ENCODE measurements at regions not wholly inside any gene's neighbourhood (a gene's known extent, or its start where the extent isn't known, plus 50 kb on each side); places are given as distances from the start of the nearest gene placed in this dataset.
"Not testable (repeated sequence)": the region's sequence is repeated elsewhere in the genome, so short reads cannot be mapped to it uniquely, and the experiment has no call there.

GRCh38 chr2:128602699-128603101 lies 284.0 kb upstream of the HS6ST1 start:
- DNase-seq: no peak

GRCh38 chr2:128603411-128603924 lies 284.8 kb upstream of the HS6ST1 start:
- DNase-seq: no peak

DNA sequence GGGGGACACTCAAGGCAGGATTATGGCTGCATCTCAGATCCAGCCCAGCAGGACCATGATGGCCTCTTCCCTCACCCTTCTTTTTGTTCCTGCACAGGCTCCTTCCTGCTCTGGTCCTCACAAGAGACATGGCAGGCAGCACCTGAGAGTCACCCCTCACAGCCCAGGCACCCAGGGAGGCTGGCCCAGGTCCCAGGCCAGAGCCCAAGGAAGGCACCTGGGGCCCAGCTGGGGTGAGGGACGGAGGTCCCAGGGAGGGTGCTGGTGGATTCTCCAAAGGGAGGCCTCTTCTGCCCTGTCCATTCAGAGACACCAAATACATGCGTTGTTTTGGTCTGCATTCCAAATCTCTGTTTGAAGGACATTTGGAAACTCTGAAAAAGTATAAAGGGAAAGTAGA lies 285.4 kb upstream of the HS6ST1 start:
- DNase-seq: no peak

DNA sequence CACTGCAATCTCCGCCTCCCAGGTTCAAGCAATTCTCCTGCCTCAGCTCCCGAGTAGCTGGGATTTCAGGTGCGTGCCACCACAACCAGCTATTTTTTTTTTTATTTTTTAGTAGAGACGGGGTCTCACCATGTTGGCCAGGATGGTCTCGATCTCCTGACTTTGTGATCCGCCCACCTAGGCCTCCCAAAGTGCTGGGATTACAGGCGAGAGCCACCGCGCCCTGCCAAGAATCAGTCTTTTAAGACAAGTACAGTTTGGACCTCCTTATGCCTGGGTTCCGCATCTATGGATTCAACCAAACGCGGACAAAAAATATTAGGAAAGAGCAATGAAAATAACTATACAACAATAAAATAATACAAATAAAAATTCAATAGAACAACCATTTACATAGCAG lies 285.9 kb upstream of the HS6ST1 start:
- DNase-seq: not testable (repeated sequence)

DNA sequence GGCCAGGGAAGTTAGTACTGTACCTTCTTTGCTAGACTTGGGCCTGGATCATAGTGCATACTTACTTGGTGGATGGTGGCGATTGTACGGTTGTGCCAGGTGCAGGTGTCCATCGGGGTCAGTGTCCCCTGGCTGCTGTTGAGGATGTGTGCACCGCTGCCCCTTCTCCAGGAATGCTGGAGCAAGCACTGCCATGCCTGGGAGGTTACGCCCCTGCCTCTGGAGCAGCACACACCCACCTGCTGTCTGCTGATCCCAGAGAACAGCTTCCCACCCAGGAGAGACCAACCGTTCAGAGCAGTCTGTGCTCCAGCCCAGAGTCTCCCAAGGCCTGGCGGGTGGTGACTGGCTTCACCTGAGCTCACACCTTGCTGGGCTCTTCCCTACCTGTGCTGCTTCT lies 286.8 kb upstream of the HS6ST1 start:
- no peak for DNase-seq

- no peak for DNase-seq
Observed at GRCh38 chr2:128605931-128606330, 287.3 kb upstream of the HS6ST1 start.

DNA sequence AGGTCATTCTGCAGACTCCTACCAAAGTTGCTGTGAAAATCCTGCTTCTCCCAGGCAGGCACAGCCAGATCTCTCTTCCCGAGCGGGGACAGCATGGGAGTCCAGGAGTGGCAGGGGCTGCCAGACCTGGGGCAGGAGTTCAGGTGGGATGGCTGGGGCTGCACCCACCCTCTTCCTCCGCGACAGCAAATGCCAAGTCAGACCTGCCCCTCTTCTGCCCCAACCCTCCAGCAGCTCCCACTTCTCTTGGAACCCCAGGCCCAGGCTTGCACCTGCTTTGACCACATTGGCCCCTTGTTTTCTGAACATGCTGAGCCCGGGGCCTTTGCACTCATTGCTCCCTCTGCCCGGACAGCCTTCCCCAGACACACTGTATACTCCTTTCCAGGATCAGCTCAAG lies 288.2 kb upstream of the HS6ST1 start:
- no peak for DNase-seq

- no peak for DNase-seq
Observed at GRCh38 chr2:128607440-128607839, 288.8 kb upstream of the HS6ST1 start.

DNA sequence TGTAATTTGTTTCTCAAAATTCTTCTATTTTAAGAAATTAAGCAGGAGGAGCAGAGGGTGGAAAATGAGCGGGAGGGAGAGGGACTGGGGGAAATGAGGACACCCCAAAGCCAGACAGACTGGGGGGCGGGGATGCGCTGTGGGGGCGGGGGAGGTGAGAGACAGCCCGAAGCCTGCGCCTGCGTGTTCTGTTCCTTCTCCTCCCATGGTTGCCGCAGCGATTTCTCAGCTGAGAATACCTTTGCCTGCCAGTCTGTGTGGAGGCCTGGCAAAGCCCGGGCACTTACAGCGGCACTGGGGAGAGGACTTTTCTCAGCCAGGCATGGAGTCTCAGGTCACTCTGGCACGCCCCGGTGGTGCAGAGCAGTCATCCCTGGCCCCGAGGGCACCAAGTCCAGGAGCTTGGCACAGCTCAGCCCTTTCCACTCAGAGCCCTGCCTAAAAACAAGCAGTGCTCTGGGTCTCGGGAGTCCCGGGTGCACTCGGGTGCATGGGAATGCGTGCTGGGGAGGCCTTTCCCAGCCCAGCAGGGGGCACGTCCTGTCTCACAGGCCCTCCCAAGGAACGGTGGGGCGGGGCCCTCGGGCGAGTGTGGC lies 289.3 kb upstream of the HS6ST1 start:
- no peak for DNase-seq

GRCh38 chr2:128608921-128609880 lies 290.5 kb upstream of the HS6ST1 start:
- DNase-seq: no peak

DNA sequence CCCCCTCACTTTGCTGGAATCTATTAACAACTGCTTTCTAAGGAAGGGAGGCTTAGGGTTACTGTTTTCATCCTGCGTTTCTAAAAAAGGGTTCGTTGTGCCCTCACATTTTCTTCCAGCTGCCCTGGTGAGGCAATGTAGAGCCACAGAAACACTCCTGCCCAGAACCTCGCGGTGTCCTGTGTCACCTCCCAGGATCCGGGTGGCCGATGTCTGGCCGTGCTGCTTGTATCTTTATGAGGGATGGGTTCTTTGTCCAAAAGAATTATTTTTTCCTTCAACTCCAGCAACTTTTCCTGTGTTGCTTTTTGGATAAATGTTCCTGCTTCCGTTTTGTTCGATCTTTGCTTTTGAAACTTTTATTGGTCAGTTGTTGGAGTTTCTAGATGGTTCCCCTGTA lies 291.8 kb upstream of the HS6ST1 start:
- no peak for DNase-seq

DNA sequence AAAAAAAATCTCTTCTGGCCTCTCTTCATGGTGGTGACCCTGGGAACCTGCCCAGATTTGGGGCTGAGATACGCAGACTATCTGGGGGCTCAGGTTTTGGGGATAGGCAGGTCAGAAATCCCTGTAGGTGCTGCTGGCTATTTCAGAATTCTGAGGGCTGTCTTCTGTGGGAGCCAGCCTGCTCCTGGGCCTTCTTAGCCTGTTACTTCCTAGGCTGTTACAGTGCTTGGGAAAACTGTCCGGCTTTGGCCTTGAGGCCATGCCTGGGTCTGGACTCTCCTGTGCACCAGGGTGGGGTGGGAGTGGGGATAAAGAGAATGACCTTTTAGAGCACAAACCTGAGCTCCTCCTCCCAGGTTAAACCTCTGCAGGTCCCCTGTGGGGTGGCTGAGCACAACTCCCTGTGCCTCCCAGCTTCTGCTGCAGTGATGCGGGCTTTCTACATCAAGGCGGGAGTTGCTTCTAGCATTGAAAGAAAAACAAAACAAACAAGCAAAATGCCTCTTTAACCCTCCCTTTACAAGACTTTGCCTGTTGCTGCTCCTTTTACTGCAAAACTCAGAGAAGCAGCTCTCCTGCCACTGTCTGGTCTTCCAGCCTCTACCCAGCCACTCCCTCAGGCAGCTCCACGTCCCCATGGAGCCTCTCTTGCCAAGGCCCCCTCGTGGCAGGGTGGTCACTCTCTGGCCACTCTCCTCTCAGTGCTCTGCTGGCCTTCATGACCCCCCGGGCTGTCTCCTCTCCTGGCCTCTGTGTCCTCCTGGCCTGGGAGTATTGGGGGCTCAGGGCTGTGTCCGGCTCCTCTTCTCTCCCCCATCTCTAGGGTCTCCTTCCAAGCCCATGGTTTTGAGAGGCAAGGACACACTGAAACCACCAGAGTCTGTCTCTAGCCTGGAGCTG lies 293.0 kb upstream of the HS6ST1 start:
- no peak for DNase-seq

GRCh38 chr2:128612628-128613027 lies 294.0 kb upstream of the HS6ST1 start:
- no peak for DNase-seq

DNA sequence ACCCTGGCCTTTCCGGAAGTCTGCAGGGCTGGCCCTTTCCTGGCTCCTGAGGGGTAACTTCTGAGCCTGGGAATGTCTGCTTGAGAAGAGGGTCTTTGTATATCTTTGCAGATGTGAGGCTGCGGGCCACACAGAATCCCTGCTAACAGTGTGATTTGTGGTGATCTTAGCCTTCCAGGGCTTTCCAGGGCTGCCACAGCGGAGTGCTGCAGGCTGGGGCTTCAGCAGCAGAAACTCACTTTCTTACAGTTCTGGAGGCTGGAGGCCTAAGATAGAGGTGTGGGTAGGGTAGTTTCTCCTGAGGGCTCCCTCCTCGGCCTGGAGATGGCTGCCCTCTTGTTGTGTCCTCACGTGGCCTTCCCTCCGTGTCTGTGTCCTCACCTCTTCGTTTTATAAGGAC lies 294.7 kb upstream of the HS6ST1 start:
- DNase-seq: no peak

DNA sequence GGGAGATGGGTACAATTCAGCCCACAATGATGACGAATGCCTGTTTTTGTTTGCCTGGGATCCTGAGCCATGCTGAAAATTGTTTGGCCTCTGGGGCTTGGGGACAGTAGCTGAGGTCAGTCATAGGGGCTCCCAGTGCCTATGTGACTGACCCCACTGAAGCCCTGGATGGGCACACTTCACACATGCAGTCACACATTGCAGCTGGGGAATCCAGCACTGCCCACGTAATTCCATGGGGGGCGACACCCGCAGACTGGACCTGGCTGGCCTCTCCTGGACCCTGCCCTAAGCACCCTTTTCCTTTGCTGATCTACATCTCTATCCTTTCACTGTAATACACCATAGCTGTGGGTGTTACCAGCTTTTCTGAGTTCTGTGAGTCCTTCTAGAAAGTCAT lies 295.2 kb upstream of the HS6ST1 start:
- DNase-seq: no peak

GRCh38 chr2:128614907-128615306 lies 296.2 kb upstream of the HS6ST1 start:
- not testable (repeated sequence) for DNase-seq

DNA sequence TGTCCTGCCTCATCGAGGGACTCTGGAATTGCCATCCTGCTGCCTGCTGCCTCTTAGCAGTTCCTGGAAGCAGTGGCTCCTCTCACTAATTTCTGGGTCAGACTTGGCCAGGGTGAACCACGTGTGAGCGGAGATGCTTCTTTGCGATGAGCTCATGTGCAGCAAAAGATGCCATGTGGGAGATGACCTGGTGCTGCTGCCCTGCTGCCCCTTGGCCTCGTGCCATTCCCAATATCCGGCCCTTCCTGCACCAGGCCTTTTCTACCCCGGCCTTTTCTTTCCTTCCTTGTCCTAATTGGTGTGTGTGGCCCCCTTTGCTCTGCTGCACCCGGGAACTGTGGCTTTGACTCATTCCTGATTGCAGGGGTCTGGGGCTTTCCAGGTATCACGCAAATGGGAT lies 296.9 kb upstream of the HS6ST1 start:
- no peak for DNase-seq

- no peak for DNase-seq
Observed at GRCh38 chr2:128617029-128617590, 298.4 kb upstream of the HS6ST1 start.

- DNase-seq: no peak
Observed at GRCh38 chr2:128617661-128618060, 299.0 kb upstream of the HS6ST1 start.

DNA sequence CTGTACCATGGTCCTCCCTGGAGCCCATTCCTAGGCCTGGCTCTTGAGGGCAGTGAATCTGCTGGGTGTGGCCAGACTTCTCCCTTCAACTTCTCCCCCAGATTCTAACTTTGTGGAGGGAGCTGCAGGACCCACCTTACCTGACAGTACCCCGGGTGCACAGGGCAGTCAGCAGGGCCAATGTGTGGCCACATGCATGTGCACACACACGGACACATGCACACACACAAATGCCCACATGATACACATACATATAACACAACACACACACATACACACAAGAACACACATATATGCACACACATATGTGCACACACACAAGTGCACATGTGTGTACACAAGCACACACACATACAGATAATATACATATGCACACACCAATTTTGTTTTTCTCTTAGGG lies 300.0 kb upstream of the HS6ST1 start:
- DNase-seq: no peak

- DNase-seq: no peak
Observed at GRCh38 chr2:128619471-128620325, 301.0 kb upstream of the HS6ST1 start.

DNA sequence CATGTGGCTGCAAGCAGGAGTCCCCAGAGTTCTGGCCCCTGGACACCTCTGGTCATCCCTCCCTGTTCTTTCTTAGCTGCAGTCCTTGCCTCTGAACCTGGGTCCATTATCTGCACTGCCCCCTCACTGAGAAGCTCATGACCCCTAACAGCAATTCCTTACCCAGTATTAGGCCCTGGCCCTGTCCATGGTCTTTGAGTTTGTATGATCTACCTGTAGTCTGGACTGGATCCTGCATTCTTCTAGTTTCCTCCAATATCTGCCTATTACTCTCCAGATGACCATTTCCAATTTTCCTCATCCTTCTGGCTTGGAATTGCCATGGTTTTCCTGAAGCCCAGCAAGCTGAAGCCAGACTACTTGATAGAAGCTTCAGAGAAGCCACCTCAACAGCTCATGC lies 302.4 kb upstream of the HS6ST1 start:
- no peak for DNase-seq
